HG02943 (cell line): ENCODE measurements at regions not wholly inside any gene's neighbourhood (a gene's known extent, or its start where the extent isn't known, plus 50 kb on each side); places are given as distances from the start of the nearest gene placed in this dataset.
"Not testable (repeated sequence)": the region's sequence is repeated elsewhere in the genome, so short reads cannot be mapped to it uniquely, and the experiment has no call there.

Experiments
- ATAC-seq: cut with Tn5 transposase; IDR thresholded peaks from one replicate; pipeline ENCODE4 v1.9.1; 2021; ENCODE audit warnings: mild to moderate bottlenecking, low read depth, moderate library complexity; ENCODE audit not compliant: unreplicated experiment

- ATAC-seq: not testable (repeated sequence)
Observed at GRCh38 chr1:245102149-245102548, 52.6 kb upstream of the KIF26B start.

GRCh38 chr1:245099401-245099800 is 55.4 kb upstream of the KIF26B start:
- no peak for ATAC-seq

DNA sequence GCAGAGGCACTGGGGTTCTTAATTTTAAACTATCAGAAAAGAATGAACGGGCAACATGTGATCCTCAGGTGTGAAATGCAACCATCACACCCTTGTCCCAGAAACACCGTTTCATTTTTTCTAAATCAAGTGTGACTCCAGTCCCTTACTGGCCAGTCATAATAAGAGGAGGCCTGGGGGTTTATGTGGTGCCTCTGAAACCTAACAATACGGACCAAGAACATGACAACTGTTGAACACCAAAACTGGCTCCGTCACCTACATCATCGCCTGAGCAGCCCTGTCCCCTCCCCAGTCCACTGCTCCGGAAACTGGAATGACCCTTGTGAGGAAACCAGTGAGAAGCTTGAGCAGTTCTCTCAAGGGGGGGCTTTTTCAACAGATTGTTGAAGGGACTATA is 55.9 kb upstream of the KIF26B start:
- ATAC-seq: no peak

GRCh38 chr1:245096311-245097066 is 58.3 kb upstream of the KIF26B start:
- no peak for ATAC-seq

- no peak for ATAC-seq
Observed at GRCh38 chr1:245095903-245096302, 58.9 kb upstream of the KIF26B start.

DNA sequence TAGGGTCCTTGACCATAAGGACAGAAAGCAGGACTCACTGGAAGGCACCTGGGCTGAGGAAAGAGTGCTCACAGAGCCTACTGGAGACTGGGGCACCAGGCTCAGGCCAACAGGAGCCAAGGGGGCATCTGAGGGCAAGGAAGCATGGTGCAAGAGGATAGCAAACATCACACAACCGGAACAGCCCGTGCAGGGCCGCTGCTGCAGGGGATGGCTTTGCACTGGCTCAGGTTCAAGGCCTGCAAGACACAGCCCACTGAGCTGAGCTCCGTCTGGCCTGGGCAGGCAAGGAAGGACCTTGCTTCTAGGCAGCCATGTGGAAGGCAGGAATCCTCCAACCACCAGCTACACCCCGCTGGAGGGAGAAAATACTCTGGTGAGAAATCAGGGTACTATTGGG is 59.8 kb upstream of the KIF26B start:
- ATAC-seq: no peak

GRCh38 chr1:245094092-245094491 is 60.7 kb upstream of the KIF26B start:
- no peak for ATAC-seq

- no peak for ATAC-seq
Observed at GRCh38 chr1:245092638-245092976, 62.2 kb upstream of the KIF26B start.

DNA sequence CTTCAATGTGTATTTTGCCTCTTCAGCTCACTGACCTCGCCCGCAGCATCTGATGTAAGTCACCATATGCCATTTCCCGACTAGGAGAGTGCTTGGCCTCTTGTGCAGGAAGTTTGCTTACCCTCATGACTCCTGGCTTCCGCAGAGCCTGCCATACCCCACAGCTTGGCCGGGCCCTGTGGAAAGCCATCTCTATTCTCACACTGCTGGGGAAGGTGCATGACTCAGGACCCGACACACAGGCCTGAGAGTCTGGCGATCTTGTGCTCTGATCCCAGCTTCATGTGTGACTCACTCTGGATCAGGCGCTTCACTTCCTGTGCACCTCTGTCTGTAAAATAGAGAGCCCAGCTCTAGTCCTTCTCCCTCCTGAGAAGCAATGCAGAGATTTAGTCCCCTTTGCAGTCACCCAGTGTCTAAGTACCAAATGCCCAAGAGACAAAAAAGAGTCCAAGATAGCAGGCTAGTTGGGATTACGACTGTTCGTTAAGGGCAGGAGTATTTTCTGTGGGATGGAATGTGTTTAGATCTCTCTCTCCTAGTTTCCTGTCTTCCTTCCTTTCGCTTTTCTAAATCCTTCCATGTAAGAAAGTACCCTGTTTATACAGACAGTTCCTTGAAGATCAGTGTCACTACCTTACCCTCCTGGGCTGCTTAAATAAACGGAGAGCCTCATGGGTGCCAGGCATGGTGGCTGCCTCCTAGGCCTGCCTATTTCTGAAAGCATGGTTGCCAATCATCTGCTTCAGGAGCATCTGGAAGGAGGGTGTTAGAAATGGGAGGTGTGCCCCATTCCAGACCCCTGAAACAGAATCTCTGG is 62.8 kb upstream of the KIF26B start:
- ATAC-seq: no peak

DNA sequence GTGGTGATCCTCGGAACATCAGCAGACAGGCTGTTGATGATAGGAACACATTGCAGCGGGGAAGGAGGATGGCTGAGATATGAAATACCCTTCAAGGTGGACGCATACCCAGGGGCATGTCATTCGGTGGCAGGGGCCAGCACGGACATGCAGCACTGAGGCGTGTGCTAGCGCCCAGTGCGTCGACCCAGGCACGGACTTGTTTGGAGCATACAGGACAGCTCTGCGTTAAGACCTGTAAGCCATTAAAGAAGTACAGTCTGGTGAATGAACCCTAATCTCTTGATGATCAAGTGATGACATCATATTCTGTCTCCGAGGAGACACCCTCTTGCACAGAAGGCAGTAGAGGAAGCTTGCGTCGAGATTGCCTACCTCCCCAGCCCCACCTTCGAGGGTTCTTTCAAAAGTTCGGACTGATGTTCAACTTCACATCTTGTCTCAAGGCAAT is 63.6 kb upstream of the KIF26B start:
- ATAC-seq: no peak

DNA sequence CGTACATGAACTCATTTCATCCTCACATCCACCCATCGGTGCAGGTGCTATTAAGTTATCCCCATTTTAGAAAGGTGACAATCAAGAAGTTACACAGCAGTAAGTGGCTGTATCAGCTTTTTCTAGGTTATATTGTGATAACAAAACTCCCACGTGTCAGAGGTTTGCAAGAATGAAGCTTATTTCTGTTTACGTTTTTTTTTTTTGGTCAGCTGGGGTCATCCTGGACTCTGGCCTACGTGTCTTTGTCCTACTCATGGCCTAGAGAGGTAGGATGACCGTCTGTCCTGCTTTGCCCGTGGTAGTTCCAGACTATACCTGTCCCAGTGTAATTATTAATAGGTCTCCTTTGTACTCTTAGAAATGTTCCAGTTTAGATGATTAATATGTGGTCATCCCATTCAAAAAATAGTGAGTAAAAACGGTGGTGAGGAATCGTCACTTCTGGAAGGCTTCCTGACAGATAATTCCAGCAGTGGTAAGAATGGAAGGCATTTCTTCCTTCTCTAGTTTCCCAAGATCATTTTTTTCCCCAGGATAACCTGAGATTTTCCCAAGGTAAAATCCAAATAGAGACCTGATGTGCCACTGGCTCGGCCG is 64.2 kb upstream of the KIF26B start:
- ATAC-seq: no peak

GRCh38 chr1:245087723-245088122 is 67.1 kb upstream of the KIF26B start:
- ATAC-seq: no peak

GRCh38 chr1:245086389-245086969 is 68.3 kb upstream of the KIF26B start:
- no peak for ATAC-seq

DNA sequence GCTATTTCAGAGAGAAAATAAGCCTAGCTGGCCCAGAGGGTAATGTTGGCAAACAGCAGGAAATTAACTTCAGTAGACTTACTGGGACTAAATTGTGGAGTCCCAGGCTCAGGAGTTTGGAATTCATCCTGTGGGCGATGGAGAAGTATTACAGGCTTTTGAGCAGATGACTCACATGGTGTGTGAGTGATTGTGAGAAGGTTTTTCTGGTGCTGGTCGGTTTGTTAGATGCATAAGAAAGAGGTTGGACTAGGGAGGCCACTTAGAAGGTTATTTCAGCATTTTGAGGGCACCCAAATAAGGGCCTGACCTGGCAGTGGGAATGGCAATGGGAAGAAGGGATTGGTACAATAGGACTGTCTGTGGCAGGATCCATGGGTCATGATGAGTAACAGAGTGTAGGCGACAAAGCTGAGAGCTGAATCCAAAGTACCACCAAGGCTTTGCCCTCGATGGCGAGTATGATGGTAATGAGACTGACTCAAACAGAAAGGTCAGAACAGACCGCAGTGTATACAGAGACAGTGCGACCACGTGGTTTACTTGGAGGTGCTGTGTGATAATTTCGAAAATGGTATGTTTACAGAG is 69.2 kb upstream of the KIF26B start:
- ATAC-seq: no peak

DNA sequence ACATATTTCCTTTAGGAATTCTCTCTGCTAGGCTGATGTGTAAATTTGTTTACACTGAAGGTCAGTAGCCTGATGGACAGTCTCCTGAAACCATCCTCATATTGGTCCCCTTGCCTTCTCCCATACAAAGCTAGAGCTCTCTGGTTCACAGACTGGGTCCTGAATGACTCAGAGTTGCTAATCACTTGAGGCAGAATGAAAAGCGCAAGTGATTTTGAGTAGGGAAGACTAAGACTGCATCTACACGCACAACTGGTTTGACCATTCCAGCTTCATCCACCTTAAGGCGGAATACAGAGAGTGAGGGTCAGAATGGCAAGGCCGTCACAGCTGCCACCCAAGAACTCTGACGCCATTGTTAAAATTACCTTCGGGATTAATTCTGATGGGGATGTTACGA is 70.2 kb upstream of the KIF26B start:
- no peak for ATAC-seq

- no peak for ATAC-seq
Observed at GRCh38 chr1:245079021-245079609, 75.7 kb upstream of the KIF26B start.

- no peak for ATAC-seq
Observed at GRCh38 chr1:245074898-245075297, 79.9 kb upstream of the KIF26B start.

GRCh38 chr1:245074232-245074747 is 80.5 kb upstream of the KIF26B start:
- no peak for ATAC-seq

- no peak for ATAC-seq
Observed at GRCh38 chr1:245070836-245071615, 83.8 kb upstream of the KIF26B start.
